HepG2 (cell line): ENCODE measurements at regions not wholly inside any gene's neighbourhood (a gene's known extent, or its start where the extent isn't known, plus 50 kb on each side); places are given as distances from the start of the nearest gene placed in this dataset.

ENCODE experiments used
- ATAC-seq: fragments of 200-7000 bp; cut with Tn5 transposase; 3 replicates; pipeline ENCODE4 v1.9.1; 2020; ENCODE audit warnings: mild to moderate bottlenecking, moderate library complexity
- BruUV-seq: library from RNA; stranded (reverse); fragments of 400-500 nt; replicated peaks from 2 replicates; lab custom pipeline; 2021; lab: Mats Ljungman, UMichigan
- CTCF ChIA-PET: fragments of 300-600 bp; formaldehyde crosslinking; extraction: SDS; loops from one replicate; lab custom pipeline; 2021; ENCODE audit warnings: low total read pairs, inconsistent platforms, low intra/inter-chr PET ratio; lab: Yijun Ruan, JAX
- POLR2A ChIA-PET: fragments of 350-600 bp; sonication (Branson Sonifier 250); formaldehyde crosslinking; loops from one replicate; lab custom pipeline; 2020; ENCODE audit warnings: antibody characterized with exemption, inconsistent platforms; lab: Yijun Ruan, JAX
- DNase-seq: peaks from one replicate; pipeline ENCODE4 v3.0.0-alpha.2; 2015; ENCODE audit warnings: low spot score
- FAIRE-seq: peaks from 3 replicates; lab custom pipeline; 2011; peaks lifted over from hg19 to GRCh38; lab: Jason Lieb, UNC
- H2AFZ ChIP-seq: one replicate; pipeline ENCODE4 v1.6.1; 2011; ENCODE audit warnings: low read length, inconsistent platforms
- H3K27ac ChIP-seq: fragments of 300-600 bp; 3 replicates; pipeline ENCODE4 v1.8.0; 2011; ENCODE audit warnings: mixed run types, mild to moderate bottlenecking, mixed read lengths, low read length, inconsistent platforms; ENCODE audit not compliant: insufficient read depth; ENCODE audit errors: extremely low read length
- H3K27me3 ChIP-seq, 2 experiments: fragments of 200-600 bp in 1 of 2; 2 replicates in 1 of 2; 3 replicates in 1 of 2; pipeline versions ENCODE4 v1.6.0 to v1.8.0; 2011; ENCODE audit warnings: low read length in 2 of 2, mild to moderate bottlenecking in 2 of 2, moderate library complexity in 2 of 2, inconsistent platforms in 1 of 2; ENCODE audit not compliant: insufficient read depth in 2 of 2, control insufficient read depth in 1 of 2
- H3K36me3 ChIP-seq, 2 experiments: fragments of 200-600 bp in 1 of 2; replicated peaks in 1 of 2; 2 replicates in 1 of 2; 3 replicates in 1 of 2; pipeline versions ENCODE4 v1.5.1 to v1.8.0; 2011; ENCODE audit warnings: low read length in 2 of 2, inconsistent platforms in 1 of 2; ENCODE audit not compliant: insufficient read depth in 2 of 2, control insufficient read depth in 1 of 2
- H3K4me1 ChIP-seq: 2 replicates; pipeline ENCODE4 v1.5.1; 2012; ENCODE audit warnings: low read length, inconsistent platforms; ENCODE audit not compliant: insufficient read depth
- H3K4me2 ChIP-seq: 2 replicates; pipeline ENCODE4 v1.6.0; 2011; ENCODE audit warnings: low read depth, low read length, inconsistent platforms
- H3K4me3 ChIP-seq, 3 experiments: fragments of 200-600 bp in 1 of 3; sonication (generic), shearing (Covaris generic) in 1 of 3; replicated peaks in 1 of 3; 2 replicates each; pipeline ENCODE4 v1.5.1; 2011 to 2016; ENCODE audit warnings: low read length in 3 of 3, inconsistent platforms in 2 of 3, low read depth in 2 of 3, mild to moderate bottlenecking in 2 of 3, control low read depth in 1 of 3, mixed read lengths in 1 of 3; ENCODE audit not compliant: insufficient read depth in 1 of 3
- H3K79me2 ChIP-seq: one replicate; pipeline ENCODE4 v1.6.1; 2011; ENCODE audit warnings: low read length, inconsistent platforms; ENCODE audit not compliant: insufficient read depth
- H3K9ac ChIP-seq: 2 replicates; pipeline ENCODE4 v1.6.0; 2011; ENCODE audit warnings: mild to moderate bottlenecking, low read depth, low read length, inconsistent platforms; ENCODE audit not compliant: insufficient read depth
- H3K9me3 ChIP-seq: 2 replicates; pipeline ENCODE4 v1.5.1; 2012; ENCODE audit warnings: mild to moderate bottlenecking, low read length
- H4K20me1 ChIP-seq: 2 replicates; pipeline ENCODE4 v1.6.0; 2011; ENCODE audit warnings: inconsistent platforms, mild to moderate bottlenecking, low read length, moderate library complexity; ENCODE audit not compliant: insufficient read depth
- ATF1 ChIP-seq: IDR thresholded peaks from 2 replicates; pipeline ENCODE4 v1.6.1; 2016; ENCODE audit warnings: mild to moderate bottlenecking, control low read depth
- NFIB ChIP-seq: sonication (generic); formaldehyde crosslinking; IDR thresholded peaks from 2 replicates; pipeline ENCODE4 v1.9.0; 2021; ENCODE audit warnings: missing genetic modification reagents, mild to moderate bottlenecking, borderline replicate concordance
- PRMT3 ChIP-seq: sonication (generic); formaldehyde crosslinking; IDR thresholded peaks from 2 replicates; pipeline ENCODE4 v1.8.1; 2022; ENCODE audit warnings: low read depth, mild to moderate bottlenecking, moderate library complexity, missing genetic modification reagents, borderline replicate concordance
- RAD51 ChIP-seq: fragments of 450-650 bp; IDR thresholded peaks from 2 replicates; pipeline ENCODE4 v1.6.1; 2016; ENCODE audit warnings: borderline replicate concordance
- ZNF44 ChIP-seq: sonication (generic); formaldehyde crosslinking; IDR thresholded peaks from 2 replicates; pipeline ENCODE4 v1.5.1; 2020; ENCODE audit warnings: mild to moderate bottlenecking, missing genetic modification reagents
- ZNF556 ChIP-seq: sonication (generic); formaldehyde crosslinking; IDR thresholded peaks from 2 replicates; pipeline ENCODE4 v1.4.0; 2020; ENCODE audit warnings: mild to moderate bottlenecking, missing genetic modification reagents, borderline replicate concordance
- ZNF790 ChIP-seq: sonication (generic); formaldehyde crosslinking; IDR thresholded peaks from 2 replicates; pipeline ENCODE4 v1.8.0; 2022; ENCODE audit warnings: missing genetic modification reagents, mild to moderate bottlenecking, borderline replicate concordance
- ZNF850 ChIP-seq: sonication (generic); formaldehyde crosslinking; conservative IDR thresholded peaks from 2 replicates; pipeline ENCODE4 v1.9.0; 2021; ENCODE audit warnings: mild to moderate bottlenecking, missing genetic modification reagents
- WGBS: methylation state at CpG from one replicate; pipeline ENCODE4 v1.1.6; 2017; ENCODE audit warnings: low lambda C conversion rate; 5-methylcytosine and 5-hydroxymethylcytosine counted together
- in situ Hi-C: cut with HindIII; loops from 2 replicates; pipeline ENCODE4 v1.10.0; 2017; ENCODE audit warnings: low pct_unique_long_range_greater_than_20kb; ENCODE audit not compliant: extremely low pct_ligation_motif_present
- intact Hi-C: fragments of 100-400 bp; cut with micrococcal nuclease; formaldehyde crosslinking; loops from one replicate; pipeline ENCODE4 v1.10.0; 2022; ENCODE audit not compliant: unreplicated experiment
- TF ChIP-seq, protein P1 (sequence below): sonication (generic); formaldehyde crosslinking; IDR thresholded peaks from 2 replicates; pipeline ENCODE4 v1.4.0; 2020; ENCODE audit warnings: missing genetic modification reagents
- TF ChIP-seq, protein P2 (sequence below): sonication (generic); formaldehyde crosslinking; IDR thresholded peaks from 2 replicates; pipeline ENCODE4 v1.4.0; 2020; ENCODE audit warnings: missing genetic modification reagents
- TF ChIP-seq, protein P3 (sequence below): sonication (generic); formaldehyde crosslinking; IDR thresholded peaks from 2 replicates; pipeline ENCODE4 v1.5.0; 2020; ENCODE audit warnings: missing genetic modification reagents, mild to moderate bottlenecking, borderline replicate concordance

DNA sequence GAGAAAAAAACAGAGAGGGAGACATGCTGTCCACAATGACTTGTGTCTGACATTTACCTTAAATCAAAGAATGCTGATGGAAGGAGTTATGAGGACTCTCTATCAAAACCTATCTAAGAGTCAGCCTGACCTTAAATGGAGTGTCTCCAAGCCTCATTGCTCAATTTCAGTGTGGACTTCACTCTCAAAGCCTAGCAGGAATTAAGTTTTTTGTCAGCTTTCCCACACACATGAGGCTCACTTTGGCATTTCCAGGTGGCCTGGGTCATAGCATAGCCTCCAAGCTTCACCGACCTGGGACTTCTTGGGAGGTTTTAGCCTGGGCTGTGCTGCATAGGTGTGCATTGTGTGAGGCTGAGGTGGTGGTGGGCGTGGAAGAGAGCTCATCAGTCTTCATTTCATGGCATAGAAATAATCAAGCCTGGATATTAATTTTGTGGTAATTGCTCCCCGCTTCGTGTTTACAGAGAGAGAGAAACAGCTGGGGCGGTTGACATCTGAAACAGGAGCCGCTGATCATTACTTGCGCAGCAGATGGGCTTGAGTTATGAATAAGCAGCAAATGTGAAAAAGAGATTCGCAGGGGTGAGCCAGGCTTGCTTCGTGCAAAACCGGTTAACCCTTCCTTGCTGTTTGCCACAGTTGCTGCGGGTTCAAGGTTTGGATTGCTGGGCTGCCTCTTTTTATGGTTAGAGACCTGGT lies 647.8 kb downstream of the INHBA start:
- H3K4me2 ChIP-seq = no peak overlapping the region
- FAIRE-seq (no peak), ATAC-seq (no peak), DNase-seq (no peak)
- POLR2A ChIA-PET = no interaction called here
- no peaks in the 10 kb centered on the region; a peak in 1 of 5 replicates for H3K27me3 ChIP-seq
- H3K9me3 ChIP-seq = no peaks in the 10 kb centered on the region
- H2AFZ ChIP-seq = no peak overlapping the region
- H4K20me1 ChIP-seq = no peaks in the 10 kb centered on the region
- BruUV-seq = no TSS peak
- in situ Hi-C loops = no loop called here
- CTCF ChIA-PET = no interaction called here
- no peaks in the 10 kb centered on the region for H3K4me1 ChIP-seq
- intact Hi-C loops = no loop called here
- no peak for TF ChIP-seq ZNF556
- no peak for TF ChIP-seq RAD51
- TF ChIP-seq NFIB (CRISPR knock-in tag) = no peak
- TF ChIP-seq ZNF850 (CRISPR knock-in tag) = no peak
- TF ChIP-seq ATF1 (CRISPR knock-in tag) = no peak
- TF ChIP-seq, protein P1, sequence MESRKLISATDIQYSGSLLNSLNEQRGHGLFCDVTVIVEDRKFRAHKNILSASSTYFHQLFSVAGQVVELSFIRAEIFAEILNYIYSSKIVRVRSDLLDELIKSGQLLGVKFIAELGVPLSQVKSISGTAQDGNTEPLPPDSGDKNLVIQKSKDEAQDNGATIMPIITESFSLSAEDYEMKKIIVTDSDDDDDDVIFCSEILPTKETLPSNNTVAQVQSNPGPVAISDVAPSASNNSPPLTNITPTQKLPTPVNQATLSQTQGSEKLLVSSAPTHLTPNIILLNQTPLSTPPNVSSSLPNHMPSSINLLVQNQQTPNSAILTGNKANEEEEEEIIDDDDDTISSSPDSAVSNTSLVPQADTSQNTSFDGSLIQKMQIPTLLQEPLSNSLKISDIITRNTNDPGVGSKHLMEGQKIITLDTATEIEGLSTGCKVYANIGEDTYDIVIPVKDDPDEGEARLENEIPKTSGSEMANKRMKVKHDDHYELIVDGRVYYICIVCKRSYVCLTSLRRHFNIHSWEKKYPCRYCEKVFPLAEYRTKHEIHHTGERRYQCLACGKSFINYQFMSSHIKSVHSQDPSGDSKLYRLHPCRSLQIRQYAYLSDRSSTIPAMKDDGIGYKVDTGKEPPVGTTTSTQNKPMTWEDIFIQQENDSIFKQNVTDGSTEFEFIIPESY = no peak
- no peak for TF ChIP-seq ZNF44 (CRISPR knock-in tag)
- TF ChIP-seq ZNF790 (CRISPR knock-in tag) = no peak
- TF ChIP-seq, protein P2, sequence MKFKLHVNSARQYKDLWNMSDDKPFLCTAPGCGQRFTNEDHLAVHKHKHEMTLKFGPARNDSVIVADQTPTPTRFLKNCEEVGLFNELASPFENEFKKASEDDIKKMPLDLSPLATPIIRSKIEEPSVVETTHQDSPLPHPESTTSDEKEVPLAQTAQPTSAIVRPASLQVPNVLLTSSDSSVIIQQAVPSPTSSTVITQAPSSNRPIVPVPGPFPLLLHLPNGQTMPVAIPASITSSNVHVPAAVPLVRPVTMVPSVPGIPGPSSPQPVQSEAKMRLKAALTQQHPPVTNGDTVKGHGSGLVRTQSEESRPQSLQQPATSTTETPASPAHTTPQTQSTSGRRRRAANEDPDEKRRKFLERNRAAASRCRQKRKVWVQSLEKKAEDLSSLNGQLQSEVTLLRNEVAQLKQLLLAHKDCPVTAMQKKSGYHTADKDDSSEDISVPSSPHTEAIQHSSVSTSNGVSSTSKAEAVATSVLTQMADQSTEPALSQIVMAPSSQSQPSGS (CRISPR knock-in tag) = no peak
- no peak for TF ChIP-seq PRMT3
- TF ChIP-seq, protein P3, sequence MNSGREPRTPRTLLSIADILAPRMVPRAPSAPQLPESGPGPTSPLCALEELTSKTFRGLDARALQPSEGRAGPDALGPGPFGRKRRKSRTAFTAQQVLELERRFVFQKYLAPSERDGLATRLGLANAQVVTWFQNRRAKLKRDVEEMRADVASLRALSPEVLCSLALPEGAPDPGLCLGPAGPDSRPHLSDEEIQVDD (CRISPR knock-in tag) = no peak
- no peak overlapping the region for H3K27ac ChIP-seq
- H3K9ac ChIP-seq = no peak overlapping the region
- H3K79me2 ChIP-seq = no peaks in the 10 kb centered on the region
- no peaks in the 10 kb centered on the region for H3K36me3 ChIP-seq
- 41% methylated on average over 11 of the region's 11 CpGs for WGBS
- H3K4me3 ChIP-seq = no peak overlapping the region
